GM18519 (cell line): ENCODE measurements at regions not wholly inside any gene's neighbourhood (a gene's known extent, or its start where the extent isn't known, plus 50 kb on each side); places are given as distances from the start of the nearest gene placed in this dataset.
A peak's percentile ranks its signal among the peaks of the same experiment; 100 is the strongest.
"Not testable (repeated sequence)": the region's sequence is repeated elsewhere in the genome, so short reads cannot be mapped to it uniquely, and the experiment has no call there.

ENCODE experiments used
- ATAC-seq: cut with Tn5 transposase; IDR thresholded peaks from one replicate; pipeline ENCODE4 v1.9.1; 2021; ENCODE audit warnings: mild to moderate bottlenecking, moderate library complexity; ENCODE audit not compliant: unreplicated experiment, low FRiP score

DNA sequence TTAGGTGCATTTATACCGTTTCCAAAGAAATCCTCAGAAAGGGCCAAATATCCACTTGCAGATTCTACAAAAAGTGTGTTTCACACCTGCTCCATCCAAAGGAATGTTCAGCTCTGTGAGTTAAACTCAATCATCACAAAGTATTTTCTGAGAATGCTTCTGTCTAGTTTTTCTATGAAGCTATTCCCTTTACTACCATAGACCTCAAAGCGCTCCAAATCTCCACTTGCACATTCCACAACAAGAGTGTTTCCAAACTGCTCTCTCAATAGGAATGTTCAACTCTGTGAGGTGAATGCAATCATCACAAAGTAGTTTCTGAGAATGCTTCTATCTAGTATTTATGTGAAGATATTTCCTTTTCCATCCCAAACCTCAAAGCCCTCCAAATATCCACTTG lies 412.7 kb upstream of the WSB1 start:
- ATAC-seq, result not testable (repeated sequence)

DNA sequence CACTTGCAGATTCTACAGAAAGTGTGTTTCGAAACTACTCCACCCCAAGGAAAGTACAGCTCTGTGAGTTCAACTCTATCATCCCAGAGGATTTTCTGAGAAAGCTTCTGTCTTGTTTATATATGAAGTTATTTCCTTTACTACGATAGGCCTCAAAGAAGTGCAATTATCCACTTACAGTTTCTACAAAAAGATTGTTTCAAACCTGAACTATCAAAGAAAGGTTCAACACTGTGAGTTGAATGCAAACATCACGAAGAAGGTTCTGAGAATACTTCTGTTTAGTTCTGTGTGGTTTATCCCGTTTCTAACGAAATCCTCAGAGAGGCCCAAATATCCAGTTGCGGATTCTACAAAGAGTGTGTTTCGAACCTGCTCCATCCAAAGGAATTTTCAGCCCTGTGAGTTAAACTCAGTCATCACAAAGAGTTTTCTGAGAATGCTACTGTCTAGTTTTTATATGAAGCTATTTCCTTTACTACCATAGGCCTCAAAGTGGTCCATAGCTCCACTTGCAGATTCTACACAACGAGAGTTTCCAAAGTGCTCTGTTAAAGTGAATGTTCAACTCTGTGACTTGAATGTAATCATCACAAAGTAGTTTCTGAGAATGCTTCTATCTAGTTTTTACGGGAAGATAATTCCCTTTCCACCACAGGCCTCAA lies 411.7 kb upstream of the WSB1 start:
- peak; percentile 31 for ATAC-seq

GRCh38 chr17:26883878-26884740 lies 409.8 kb upstream of the WSB1 start:
- not testable (repeated sequence) for ATAC-seq

- not testable (repeated sequence) for ATAC-seq
Observed at GRCh38 chr17:26884741-26885059, 409.2 kb upstream of the WSB1 start.

- ATAC-seq, result not testable (repeated sequence)
Observed at GRCh38 chr17:26885244-26885970, 408.5 kb upstream of the WSB1 start.
